MCF 10A (cell line): ENCODE measurements at regions not wholly inside any gene's neighbourhood (a gene's known extent, or its start where the extent isn't known, plus 50 kb on each side); places are given as distances from the start of the nearest gene placed in this dataset.

ENCODE experiments used
- BruUV-seq: library from RNA; stranded (reverse); fragments of 400-500 nt; replicated peaks from 2 replicates; lab custom pipeline; 2021; lab: Mats Ljungman, UMichigan
- CTCF ChIA-PET: fragments of 300-600 bp; sonication (Branson Sonifier 250); formaldehyde crosslinking; extraction: SDS; loops from one replicate; lab custom pipeline; 2021; ENCODE audit warnings: antibody characterized with exemption, inconsistent platforms; lab: Yijun Ruan, JAX
- POLR2A ChIA-PET: fragments of 300-600, 350-650 bp; sonication (Branson Sonifier 250); formaldehyde crosslinking; extraction: SDS; loops from one replicate; lab custom pipeline; 2020; ENCODE audit warnings: antibody characterized with exemption, inconsistent platforms; lab: Yijun Ruan, JAX
- DNase-seq: peaks from one replicate; pipeline ENCODE4 v3.0.0-alpha.2; 2018; ENCODE audit not compliant: unreplicated experiment
- H3K27ac Mint-ChIP-seq: one replicate; pipeline ENCODE4 v1.8.0; 2022; ENCODE audit warnings: mild to moderate bottlenecking, low read depth, mixed read lengths; ENCODE audit not compliant: unreplicated experiment
- H3K27me3 Mint-ChIP-seq: one replicate; pipeline ENCODE4 v1.8.0; 2022; ENCODE audit warnings: mixed read lengths; ENCODE audit not compliant: insufficient read depth, unreplicated experiment
- H3K36me3 Mint-ChIP-seq: one replicate; pipeline ENCODE4 v1.8.0; 2022; ENCODE audit warnings: mild to moderate bottlenecking, moderate library complexity, mixed read lengths; ENCODE audit not compliant: insufficient read depth, unreplicated experiment
- H3K4me1 Mint-ChIP-seq: one replicate; pipeline ENCODE4 v1.8.0; 2022; ENCODE audit warnings: mixed read lengths; ENCODE audit not compliant: insufficient read depth, unreplicated experiment
- H3K4me3 Mint-ChIP-seq: one replicate; pipeline ENCODE4 v1.8.0; 2022; ENCODE audit warnings: mild to moderate bottlenecking, moderate library complexity, mixed read lengths; ENCODE audit not compliant: unreplicated experiment
- H3K9me3 Mint-ChIP-seq: one replicate; pipeline ENCODE4 v1.8.0; 2022; ENCODE audit warnings: mixed read lengths; ENCODE audit not compliant: unreplicated experiment
- intact Hi-C: fragments of 100-400 bp; cut with micrococcal nuclease; formaldehyde crosslinking; loops from 2 replicates; pipeline ENCODE4 v1.14.1; 2022
- TF ChIP-seq, protein P1 (sequence below): fragments of 200-600 bp; IDR thresholded peaks from one replicate; pipeline ENCODE4 v1.8.0; 2022; ENCODE audit warnings: antibody characterized with exemption, mild to moderate bottlenecking; ENCODE audit not compliant: unreplicated experiment

DNA sequence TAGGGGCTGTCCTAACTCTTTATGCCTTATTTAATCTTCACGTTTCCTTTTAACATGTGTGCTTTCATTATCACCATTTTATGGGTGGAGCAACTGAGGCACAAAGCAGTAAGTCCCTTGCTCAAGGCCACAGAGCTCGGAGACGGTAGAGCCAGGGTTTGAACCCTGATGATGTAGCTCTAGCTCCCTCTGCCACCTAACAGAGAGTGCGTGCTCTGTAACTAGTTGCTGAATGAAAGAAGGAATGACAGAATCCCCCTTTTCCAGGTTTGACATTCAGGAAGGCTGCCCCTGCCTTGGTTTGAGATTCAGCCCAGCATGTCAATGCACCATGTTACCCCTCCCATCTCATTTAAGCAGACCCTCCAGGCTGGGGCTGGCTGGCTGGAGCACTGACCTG is 193.3 kb upstream of the NAV2 start:
- Mint-ChIP-seq H3K27me3 (peaks cover 68% of the 10 kb centered on the region), H3K4me1 (no peaks in the 10 kb centered on the region), H3K27ac (no peak overlapping the region), H3K36me3 (no peaks in the 10 kb centered on the region), H3K9me3 (no peaks in the 10 kb centered on the region), H3K4me3 (no peak overlapping the region)
- intact Hi-C loops, result no loop called here
- CTCF ChIA-PET, result interaction anchor here (2.1 kb wide), 1 partner anchor 448 kb away, joined by 7 read pairs; no protein-coding TSS in a partner anchor
- POLR2A ChIA-PET, result no interaction called here
- DNase-seq, result no peak
- no TSS peak for BruUV-seq
- TF ChIP-seq, protein P1, sequence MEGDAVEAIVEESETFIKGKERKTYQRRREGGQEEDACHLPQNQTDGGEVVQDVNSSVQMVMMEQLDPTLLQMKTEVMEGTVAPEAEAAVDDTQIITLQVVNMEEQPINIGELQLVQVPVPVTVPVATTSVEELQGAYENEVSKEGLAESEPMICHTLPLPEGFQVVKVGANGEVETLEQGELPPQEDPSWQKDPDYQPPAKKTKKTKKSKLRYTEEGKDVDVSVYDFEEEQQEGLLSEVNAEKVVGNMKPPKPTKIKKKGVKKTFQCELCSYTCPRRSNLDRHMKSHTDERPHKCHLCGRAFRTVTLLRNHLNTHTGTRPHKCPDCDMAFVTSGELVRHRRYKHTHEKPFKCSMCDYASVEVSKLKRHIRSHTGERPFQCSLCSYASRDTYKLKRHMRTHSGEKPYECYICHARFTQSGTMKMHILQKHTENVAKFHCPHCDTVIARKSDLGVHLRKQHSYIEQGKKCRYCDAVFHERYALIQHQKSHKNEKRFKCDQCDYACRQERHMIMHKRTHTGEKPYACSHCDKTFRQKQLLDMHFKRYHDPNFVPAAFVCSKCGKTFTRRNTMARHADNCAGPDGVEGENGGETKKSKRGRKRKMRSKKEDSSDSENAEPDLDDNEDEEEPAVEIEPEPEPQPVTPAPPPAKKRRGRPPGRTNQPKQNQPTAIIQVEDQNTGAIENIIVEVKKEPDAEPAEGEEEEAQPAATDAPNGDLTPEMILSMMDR, result no peak

DNA sequence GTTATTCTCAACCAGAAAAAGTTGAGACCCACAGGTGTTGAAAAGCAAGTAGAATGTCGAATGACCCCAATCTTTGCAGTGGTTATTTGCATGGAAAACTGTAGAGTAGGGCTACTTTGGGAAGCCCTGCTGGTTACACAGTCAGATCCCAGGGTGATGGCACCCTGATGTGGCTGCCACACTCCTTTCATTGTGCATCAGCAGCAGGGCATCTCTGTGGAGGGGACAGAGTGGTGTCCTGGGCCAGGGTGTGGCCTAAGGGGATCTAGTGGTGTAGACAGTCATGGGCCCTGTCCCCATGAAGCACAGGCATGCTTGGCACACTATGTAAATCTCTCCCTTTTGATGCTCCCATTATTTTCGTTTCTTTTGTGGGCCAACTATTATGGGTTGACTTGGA is 199.4 kb upstream of the NAV2 start:
- CTCF ChIA-PET, result no interaction called here
- BruUV-seq, result no TSS peak
- no peak for DNase-seq
- Mint-ChIP-seq H3K9me3 (no peaks in the 10 kb centered on the region), H3K36me3 (no peaks in the 10 kb centered on the region), H3K27me3 (peaks cover 100% of the 10 kb centered on the region), H3K27ac (no peak overlapping the region), H3K4me1 (no peaks in the 10 kb centered on the region), H3K4me3 (no peak overlapping the region)
- POLR2A ChIA-PET, result no interaction called here
- TF ChIP-seq, protein P1, result no peak
- intact Hi-C loops, result no loop called here

DNA sequence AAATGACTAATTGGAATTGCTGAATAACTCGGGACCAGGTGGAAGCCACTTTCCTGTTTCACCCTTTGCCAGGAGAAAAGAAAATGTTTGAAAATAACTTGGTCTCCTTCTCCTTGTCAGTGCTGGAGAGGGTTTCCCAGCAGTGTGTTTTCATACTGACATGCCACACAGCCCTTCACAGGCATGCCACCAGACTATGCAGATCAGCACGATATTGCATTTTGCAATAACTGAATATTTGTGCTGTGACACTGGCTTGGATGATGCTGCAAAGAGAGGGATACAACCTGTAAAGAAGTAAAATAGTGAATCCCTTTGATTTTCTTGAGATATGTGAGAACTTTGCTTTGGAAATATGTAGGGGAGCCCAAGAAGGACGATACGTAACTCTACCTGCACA is 200.0 kb upstream of the NAV2 start:
- POLR2A ChIA-PET, result no interaction called here

DNA sequence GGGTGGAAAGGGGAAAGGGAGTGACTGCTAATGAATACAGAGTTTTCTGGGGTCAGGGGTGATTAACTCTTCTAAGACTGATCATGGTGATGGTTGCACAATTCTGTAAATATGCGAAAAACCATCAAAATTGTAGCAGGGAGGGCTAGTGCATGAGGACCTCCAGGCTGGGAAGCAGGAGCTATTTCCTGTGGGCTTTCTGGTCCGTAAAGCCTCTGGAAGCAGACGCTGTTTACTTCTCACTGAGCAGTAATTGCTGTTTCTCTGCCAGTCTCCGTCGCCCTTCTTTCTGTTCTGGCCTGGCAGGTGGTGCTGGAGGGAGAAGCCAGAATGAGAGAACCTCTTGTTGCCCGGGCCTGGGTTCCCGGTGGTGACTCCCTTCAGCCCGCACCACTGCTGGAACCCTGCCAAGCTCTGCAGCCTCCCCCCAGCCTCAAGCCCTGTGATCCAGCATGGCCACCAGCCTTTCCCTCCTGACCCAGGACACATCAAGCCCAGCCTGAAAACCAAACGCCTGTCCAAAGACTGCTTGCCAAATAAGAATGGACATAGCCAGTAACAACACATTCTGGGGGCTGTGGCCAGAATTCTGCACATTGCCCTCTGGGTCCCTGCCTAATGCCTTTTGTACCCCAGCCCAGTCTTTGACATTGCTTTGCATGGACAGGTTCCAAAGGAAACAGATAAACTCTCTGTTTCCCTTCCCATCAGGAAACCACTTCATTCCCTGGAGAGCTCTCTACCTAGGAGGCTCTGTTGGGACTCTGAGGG is 201.0 kb upstream of the NAV2 start:
- no peaks in the 10 kb centered on the region for H3K4me1 Mint-ChIP-seq
- no TSS peak for BruUV-seq
- CTCF ChIA-PET, result interaction anchor here (0.7 kb wide), 1 partner anchor 486 kb away, joined by 3 read pairs; no protein-coding TSS in a partner anchor
- intact Hi-C loops, result no loop called here
- no peak overlapping the region for H3K4me3 Mint-ChIP-seq
- TF ChIP-seq, protein P1, result no peak
- no peaks in the 10 kb centered on the region for H3K36me3 Mint-ChIP-seq
- H3K27ac Mint-ChIP-seq, result no peak overlapping the region
- POLR2A ChIA-PET, result no interaction called here
- peak; percentile 40 for DNase-seq
- H3K27me3 Mint-ChIP-seq, result peaks cover 99% of the 10 kb centered on the region
- H3K9me3 Mint-ChIP-seq, result no peaks in the 10 kb centered on the region

More for the DNA sequence above, 200.0 kb upstream of the NAV2 start:
- no peak overlapping the region for H3K4me3 Mint-ChIP-seq
- H3K27me3 Mint-ChIP-seq, result peaks cover 99% of the 10 kb centered on the region
- TF ChIP-seq, protein P1, result no peak
- H3K4me1 Mint-ChIP-seq, result no peaks in the 10 kb centered on the region
- H3K36me3 Mint-ChIP-seq, result no peaks in the 10 kb centered on the region
- intact Hi-C loops, result no loop called here
- no peak overlapping the region for H3K27ac Mint-ChIP-seq
- DNase-seq, result no peak
- H3K9me3 Mint-ChIP-seq, result no peaks in the 10 kb centered on the region
- no TSS peak for BruUV-seq
- CTCF ChIA-PET, result interaction anchor here (0.7 kb wide), 1 partner anchor 485 kb away, joined by 3 read pairs; no protein-coding TSS in a partner anchor
